ENCODE measurements at regions not wholly inside any gene's neighbourhood (a gene's known extent, or its start where the extent isn't known, plus 50 kb on each side); places are given as distances from the start of the nearest gene placed in this dataset.

GRCh38 chr2:17398770-17399169 lies 119.5 kb downstream of the RAD51AP2 start:
- H3K4me3 ChIP-seq, result no peak overlapping the region
- intact Hi-C loops (cut with DNase I), result no loop called here
- H3K27me3 ChIP-seq (replicated peaks; ENCODE audit: insufficient read depth), result no peaks in the 10 kb centered on the region
- no peak overlapping the region for H3K27ac ChIP-seq
- TF ChIP-seq POLR2A (IDR thresholded peaks at IDR 0.05) (no peak), POLR2AphosphoS5 (IDR thresholded peaks at IDR 0.05) (no peak)
- TF ChIP-seq, protein P1, sequence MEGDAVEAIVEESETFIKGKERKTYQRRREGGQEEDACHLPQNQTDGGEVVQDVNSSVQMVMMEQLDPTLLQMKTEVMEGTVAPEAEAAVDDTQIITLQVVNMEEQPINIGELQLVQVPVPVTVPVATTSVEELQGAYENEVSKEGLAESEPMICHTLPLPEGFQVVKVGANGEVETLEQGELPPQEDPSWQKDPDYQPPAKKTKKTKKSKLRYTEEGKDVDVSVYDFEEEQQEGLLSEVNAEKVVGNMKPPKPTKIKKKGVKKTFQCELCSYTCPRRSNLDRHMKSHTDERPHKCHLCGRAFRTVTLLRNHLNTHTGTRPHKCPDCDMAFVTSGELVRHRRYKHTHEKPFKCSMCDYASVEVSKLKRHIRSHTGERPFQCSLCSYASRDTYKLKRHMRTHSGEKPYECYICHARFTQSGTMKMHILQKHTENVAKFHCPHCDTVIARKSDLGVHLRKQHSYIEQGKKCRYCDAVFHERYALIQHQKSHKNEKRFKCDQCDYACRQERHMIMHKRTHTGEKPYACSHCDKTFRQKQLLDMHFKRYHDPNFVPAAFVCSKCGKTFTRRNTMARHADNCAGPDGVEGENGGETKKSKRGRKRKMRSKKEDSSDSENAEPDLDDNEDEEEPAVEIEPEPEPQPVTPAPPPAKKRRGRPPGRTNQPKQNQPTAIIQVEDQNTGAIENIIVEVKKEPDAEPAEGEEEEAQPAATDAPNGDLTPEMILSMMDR (IDR thresholded peaks at IDR 0.05), result no peak
- no peak for DNase-seq (ENCODE audit: low spot score)
- 90% methylated on average over 2 of the region's 2 CpGs for WGBS
- H3K9me3 ChIP-seq, result no peaks in the 10 kb centered on the region
- no peaks in the 10 kb centered on the region for H3K36me3 ChIP-seq
- H3K4me1 ChIP-seq (replicated peaks), result no peaks in the 10 kb centered on the region

DNA sequence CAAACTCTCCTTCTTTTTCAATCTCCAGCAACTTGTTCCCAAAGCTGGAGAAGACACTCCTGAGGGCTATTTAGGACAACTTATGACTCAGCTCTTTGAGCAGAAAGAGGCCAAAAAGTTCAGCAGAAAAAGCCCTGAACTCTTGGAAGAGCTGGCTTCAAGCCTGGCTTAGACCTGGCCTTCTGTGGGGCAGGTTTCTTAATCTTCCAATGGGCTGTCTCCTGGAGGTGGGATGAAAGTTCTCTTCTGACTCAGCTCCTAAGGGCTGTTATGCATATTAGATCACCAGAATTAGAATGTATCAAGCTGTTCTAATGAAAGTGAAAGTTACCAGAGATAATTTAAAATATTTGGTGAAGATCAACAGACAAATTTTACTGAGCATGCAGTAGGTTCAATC lies 129.4 kb downstream of the RAD51AP2 start:
- TF ChIP-seq POLR2A (IDR thresholded peaks at IDR 0.05) (no peak), POLR2AphosphoS5 (IDR thresholded peaks at IDR 0.05) (no peak)
- TF ChIP-seq, protein P1 (IDR thresholded peaks at IDR 0.05), result no peak
- H3K9me3 ChIP-seq, result no peaks in the 10 kb centered on the region
- no peak for DNase-seq (ENCODE audit: low spot score)
- no peak overlapping the region for H3K27ac ChIP-seq
- no peaks in the 10 kb centered on the region for H3K27me3 ChIP-seq (replicated peaks; ENCODE audit: insufficient read depth)
- intact Hi-C loops (cut with DNase I), result no loop called here
- no peaks in the 10 kb centered on the region for H3K4me1 ChIP-seq (replicated peaks)
- H3K36me3 ChIP-seq, result no peaks in the 10 kb centered on the region
- H3K4me3 ChIP-seq, result no peak overlapping the region

DNA sequence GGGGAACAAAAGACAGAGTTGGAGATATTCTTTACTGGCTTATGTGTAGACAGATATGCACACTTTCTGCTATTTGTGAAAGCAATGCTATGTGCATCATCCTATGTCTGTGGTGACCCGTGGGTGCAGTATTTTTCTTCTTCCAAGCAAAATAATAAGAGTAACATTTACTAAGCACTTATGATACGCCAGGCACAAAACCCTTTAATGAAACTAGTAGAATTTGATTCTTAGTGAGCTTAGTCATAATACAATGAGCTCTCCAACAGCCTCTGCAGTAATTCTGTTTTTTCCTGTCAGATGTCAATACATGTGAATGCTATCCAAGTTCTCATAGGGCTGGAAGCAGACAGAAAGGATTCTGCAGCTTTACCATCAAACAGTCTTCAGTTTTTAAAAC lies 130.6 kb downstream of the RAD51AP2 start:
- Histone ChIP-seq H3K4me1 (replicated peaks) (no peaks in the 10 kb centered on the region), H3K27ac (no peak overlapping the region), H3K36me3 (no peaks in the 10 kb centered on the region), H3K27me3 (replicated peaks; ENCODE audit: insufficient read depth) (no peaks in the 10 kb centered on the region), H3K4me3 (no peak overlapping the region), H3K9me3 (no peaks in the 10 kb centered on the region)
- no peak for DNase-seq (ENCODE audit: low spot score)
- WGBS, result 84% methylated on average over 2 of the region's 2 CpGs
- TF ChIP-seq POLR2AphosphoS5 (IDR thresholded peaks at IDR 0.05) (no peak), POLR2A (IDR thresholded peaks at IDR 0.05) (no peak)
- TF ChIP-seq, protein P1 (IDR thresholded peaks at IDR 0.05), result no peak
- intact Hi-C loops (cut with DNase I), result no loop called here

- WGBS, result 83% methylated on average over 2 of the region's 2 CpGs
- intact Hi-C loops (cut with DNase I), result no loop called here
- TF ChIP-seq POLR2AphosphoS5 (IDR thresholded peaks at IDR 0.05) (no peak), POLR2A (IDR thresholded peaks at IDR 0.05) (no peak)
- TF ChIP-seq, protein P1 (IDR thresholded peaks at IDR 0.05), result no peak
Measured at GRCh38 chr2:17386771-17387170, 131.5 kb downstream of the RAD51AP2 start.

GRCh38 chr2:17380003-17380402 lies 138.2 kb downstream of the RAD51AP2 start:
- TF ChIP-seq POLR2AphosphoS5 (IDR thresholded peaks at IDR 0.05) (no peak), POLR2A (IDR thresholded peaks at IDR 0.05) (no peak)
- TF ChIP-seq, protein P1 (IDR thresholded peaks at IDR 0.05), result no peak
- WGBS, result 36% methylated on average over 1 of the region's 1 CpG
- no peak overlapping the region for H3K27ac ChIP-seq
- H3K27me3 ChIP-seq (replicated peaks; ENCODE audit: insufficient read depth), result no peaks in the 10 kb centered on the region
- no peak overlapping the region for H3K4me3 ChIP-seq
- H3K36me3 ChIP-seq, result no peaks in the 10 kb centered on the region
- no peaks in the 10 kb centered on the region for H3K4me1 ChIP-seq (replicated peaks)
- intact Hi-C loops (cut with DNase I), result no loop called here
- DNase-seq (ENCODE audit: low spot score), result no peak
- no peaks in the 10 kb centered on the region for H3K9me3 ChIP-seq

More at GRCh38 chr2:17386771-17387170, 131.5 kb downstream of the RAD51AP2 start:
- H3K27ac ChIP-seq, result no peak overlapping the region
- DNase-seq (ENCODE audit: low spot score), result no peak
- no peaks in the 10 kb centered on the region for H3K4me1 ChIP-seq (replicated peaks)
- H3K4me3 ChIP-seq, result no peak overlapping the region
- no peaks in the 10 kb centered on the region for H3K27me3 ChIP-seq (replicated peaks; ENCODE audit: insufficient read depth)
- no peaks in the 10 kb centered on the region for H3K36me3 ChIP-seq
- H3K9me3 ChIP-seq, result no peaks in the 10 kb centered on the region

Data from prostate gland (tissue), 2 donors.